ENCODE measurements at regions not wholly inside any gene's neighbourhood (a gene's known extent, or its start where the extent isn't known, plus 50 kb on each side); places are given as distances from the start of the nearest gene placed in this dataset.

- no peaks in the 10 kb centered on the region for H3K36me3 ChIP-seq (ENCODE audit: insufficient read depth, low read depth, low read length)
- no peaks in the 10 kb centered on the region for H3K9me3 ChIP-seq (ENCODE audit: insufficient read depth, low read depth, low read length)
- H3K4me1 ChIP-seq (ENCODE audit: insufficient read depth, low read length): no peaks in the 10 kb centered on the region
- H3K27ac ChIP-seq (ENCODE audit: low read length): no peak overlapping the region
- no peak overlapping the region for H3K4me3 ChIP-seq (ENCODE audit: low read length)
- no peaks in the 10 kb centered on the region for H3K27me3 ChIP-seq (ENCODE audit: insufficient read depth, low read length)
- H3K9ac ChIP-seq (ENCODE audit: low read depth, low read length): no peak overlapping the region
Observed at GRCh38 chr12:127205781-127206555, 1061.0 kb upstream of the TMEM132C start.

- Histone ChIP-seq H3K4me1 (ENCODE audit: insufficient read depth, low read length) (no peaks in the 10 kb centered on the region), H3K4me3 (ENCODE audit: low read length) (no peak overlapping the region), H3K9me3 (ENCODE audit: insufficient read depth, low read depth, low read length) (no peaks in the 10 kb centered on the region), H3K27ac (ENCODE audit: low read length) (no peak overlapping the region), H3K27me3 (ENCODE audit: insufficient read depth, low read length) (no peaks in the 10 kb centered on the region), H3K36me3 (ENCODE audit: insufficient read depth, low read depth, low read length) (no peaks in the 10 kb centered on the region), H3K9ac (ENCODE audit: low read depth, low read length) (no peak overlapping the region)
Observed at GRCh38 chr12:127209318-127209717, 1057.7 kb upstream of the TMEM132C start.

- Histone ChIP-seq H3K27ac (ENCODE audit: low read length) (no peak overlapping the region), H3K27me3 (ENCODE audit: insufficient read depth, low read length) (no peaks in the 10 kb centered on the region), H3K9ac (ENCODE audit: low read depth, low read length) (no peak overlapping the region), H3K36me3 (ENCODE audit: insufficient read depth, low read depth, low read length) (no peaks in the 10 kb centered on the region), H3K4me3 (ENCODE audit: low read length) (no peak overlapping the region), H3K9me3 (ENCODE audit: insufficient read depth, low read depth, low read length) (no peaks in the 10 kb centered on the region; the same call in 1 of the 2 replicates), H3K4me1 (ENCODE audit: insufficient read depth, low read length) (no peaks in the 10 kb centered on the region)
Observed at GRCh38 chr12:127214186-127214585, 1052.8 kb upstream of the TMEM132C start.

GRCh38 chr12:127223011-127223410, 1044.0 kb upstream of the TMEM132C start:
- Histone ChIP-seq H3K4me1 (ENCODE audit: insufficient read depth, low read length) (no peaks in the 10 kb centered on the region), H3K36me3 (ENCODE audit: insufficient read depth, low read depth, low read length) (no peaks in the 10 kb centered on the region), H3K27me3 (ENCODE audit: insufficient read depth, low read length) (no peaks in the 10 kb centered on the region; the same call in 1 of the 2 replicates), H3K4me3 (ENCODE audit: low read length) (no peak overlapping the region), H3K27ac (ENCODE audit: low read length) (no peak overlapping the region), H3K9ac (ENCODE audit: low read depth, low read length) (no peak overlapping the region), H3K9me3 (ENCODE audit: insufficient read depth, low read depth, low read length) (no peaks in the 10 kb centered on the region; the same call in 1 of the 2 replicates)

GRCh38 chr12:127223731-127224130, 1043.2 kb upstream of the TMEM132C start:
- Histone ChIP-seq H3K9me3 (ENCODE audit: insufficient read depth, low read depth, low read length) (no peaks in the 10 kb centered on the region), H3K27ac (ENCODE audit: low read length) (no peak overlapping the region), H3K4me3 (ENCODE audit: low read length) (no peak overlapping the region), H3K4me1 (ENCODE audit: insufficient read depth, low read length) (no peaks in the 10 kb centered on the region), H3K9ac (ENCODE audit: low read depth, low read length) (no peak overlapping the region), H3K36me3 (ENCODE audit: insufficient read depth, low read depth, low read length) (no peaks in the 10 kb centered on the region), H3K27me3 (ENCODE audit: insufficient read depth, low read length) (no peaks in the 10 kb centered on the region; the same call in 1 of the 2 replicates)

- Histone ChIP-seq H3K36me3 (ENCODE audit: insufficient read depth, low read depth, low read length) (no peaks in the 10 kb centered on the region), H3K27me3 (ENCODE audit: insufficient read depth, low read length) (no peaks in the 10 kb centered on the region), H3K27ac (ENCODE audit: low read length) (no peak overlapping the region), H3K4me1 (ENCODE audit: insufficient read depth, low read length) (no peaks in the 10 kb centered on the region), H3K4me3 (ENCODE audit: low read length) (no peak overlapping the region), H3K9me3 (ENCODE audit: insufficient read depth, low read depth, low read length) (0 out of 2 replicates have a peak, but pooled peaks cover 2% of the 10 kb centered on the region), H3K9ac (ENCODE audit: low read depth, low read length) (no peak overlapping the region)
Observed at GRCh38 chr12:127230843-127231260, 1036.1 kb upstream of the TMEM132C start.

- 0 out of 2 replicates have a peak, but pooled peaks cover 2% of the 10 kb centered on the region for H3K9me3 ChIP-seq (ENCODE audit: insufficient read depth, low read depth, low read length)
- no peaks in the 10 kb centered on the region for H3K4me1 ChIP-seq (ENCODE audit: insufficient read depth, low read length)
- H3K27me3 ChIP-seq (ENCODE audit: insufficient read depth, low read length): no peaks in the 10 kb centered on the region
- H3K36me3 ChIP-seq (ENCODE audit: insufficient read depth, low read depth, low read length): no peaks in the 10 kb centered on the region
- H3K4me3 ChIP-seq (ENCODE audit: low read length): no peak overlapping the region
- no peak overlapping the region for H3K27ac ChIP-seq (ENCODE audit: low read length)
- H3K9ac ChIP-seq (ENCODE audit: low read depth, low read length): no peak overlapping the region
Observed at GRCh38 chr12:127231371-127231770, 1035.6 kb upstream of the TMEM132C start.

- no peak overlapping the region for H3K4me3 ChIP-seq (ENCODE audit: low read length)
- no peak overlapping the region for H3K27ac ChIP-seq (ENCODE audit: low read length)
- 0 out of 2 replicates have a peak, but pooled peaks cover 2% of the 10 kb centered on the region for H3K9me3 ChIP-seq (ENCODE audit: insufficient read depth, low read depth, low read length)
- no peaks in the 10 kb centered on the region for H3K27me3 ChIP-seq (ENCODE audit: insufficient read depth, low read length)
- H3K36me3 ChIP-seq (ENCODE audit: insufficient read depth, low read depth, low read length): no peaks in the 10 kb centered on the region
- H3K9ac ChIP-seq (ENCODE audit: low read depth, low read length): no peak overlapping the region
- H3K4me1 ChIP-seq (ENCODE audit: insufficient read depth, low read length): no peaks in the 10 kb centered on the region
Observed at GRCh38 chr12:127233016-127233415, 1034.0 kb upstream of the TMEM132C start.

GRCh38 chr12:127235761-127236160, 1031.2 kb upstream of the TMEM132C start:
- 0 out of 2 replicates have a peak, but pooled peaks cover 2% of the 10 kb centered on the region for H3K9me3 ChIP-seq (ENCODE audit: insufficient read depth, low read depth, low read length)
- no peak overlapping the region for H3K9ac ChIP-seq (ENCODE audit: low read depth, low read length)
- H3K27ac ChIP-seq (ENCODE audit: low read length): no peak overlapping the region
- no peak overlapping the region for H3K4me3 ChIP-seq (ENCODE audit: low read length)
- H3K36me3 ChIP-seq (ENCODE audit: insufficient read depth, low read depth, low read length): no peaks in the 10 kb centered on the region
- no peaks in the 10 kb centered on the region for H3K4me1 ChIP-seq (ENCODE audit: insufficient read depth, low read length)
- H3K27me3 ChIP-seq (ENCODE audit: insufficient read depth, low read length): no peaks in the 10 kb centered on the region

GRCh38 chr12:127236491-127236890, 1030.5 kb upstream of the TMEM132C start:
- H3K9ac ChIP-seq (ENCODE audit: low read depth, low read length): no peak overlapping the region
- no peak overlapping the region for H3K27ac ChIP-seq (ENCODE audit: low read length)
- H3K27me3 ChIP-seq (ENCODE audit: insufficient read depth, low read length): no peaks in the 10 kb centered on the region

GRCh38 chr12:127237151-127237550, 1029.8 kb upstream of the TMEM132C start:
- Histone ChIP-seq H3K27ac (ENCODE audit: low read length) (no peak overlapping the region), H3K36me3 (ENCODE audit: insufficient read depth, low read depth, low read length) (no peaks in the 10 kb centered on the region), H3K9me3 (ENCODE audit: insufficient read depth, low read depth, low read length) (0 out of 2 replicates have a peak, but pooled peaks cover 2% of the 10 kb centered on the region), H3K4me1 (ENCODE audit: insufficient read depth, low read length) (peaks cover 5% of the 10 kb centered on the region), H3K4me3 (ENCODE audit: low read length) (no peak overlapping the region), H3K27me3 (ENCODE audit: insufficient read depth, low read length) (no peaks in the 10 kb centered on the region), H3K9ac (ENCODE audit: low read depth, low read length) (no peak overlapping the region)

More at GRCh38 chr12:127236491-127236890, 1030.5 kb upstream of the TMEM132C start:
- Histone ChIP-seq H3K9me3 (ENCODE audit: insufficient read depth, low read depth, low read length) (0 out of 2 replicates have a peak, but pooled peaks cover 2% of the 10 kb centered on the region), H3K4me1 (ENCODE audit: insufficient read depth, low read length) (peaks cover 5% of the 10 kb centered on the region), H3K4me3 (ENCODE audit: low read length) (no peak overlapping the region), H3K36me3 (ENCODE audit: insufficient read depth, low read depth, low read length) (no peaks in the 10 kb centered on the region)

GRCh38 chr12:127238107-127238506, 1028.9 kb upstream of the TMEM132C start:
- no peaks in the 10 kb centered on the region for H3K9me3 ChIP-seq (ENCODE audit: insufficient read depth, low read depth, low read length)
- H3K4me1 ChIP-seq (ENCODE audit: insufficient read depth, low read length): peaks cover 5% of the 10 kb centered on the region
- H3K27me3 ChIP-seq (ENCODE audit: insufficient read depth, low read length): no peaks in the 10 kb centered on the region
- no peak overlapping the region for H3K9ac ChIP-seq (ENCODE audit: low read depth, low read length)
- no peak overlapping the region for H3K4me3 ChIP-seq (ENCODE audit: low read length)
- H3K27ac ChIP-seq (ENCODE audit: low read length): no peak overlapping the region
- no peaks in the 10 kb centered on the region for H3K36me3 ChIP-seq (ENCODE audit: insufficient read depth, low read depth, low read length)

Data from iPS-20b (cell line).